HG02885 (cell line): ENCODE measurements at regions not wholly inside any gene's neighbourhood (a gene's known extent, or its start where the extent isn't known, plus 50 kb on each side); places are given as distances from the start of the nearest gene placed in this dataset.

ENCODE experiments used
- ATAC-seq: cut with Tn5 transposase; IDR thresholded peaks from one replicate; pipeline ENCODE4 v1.9.1; 2021; ENCODE audit warnings: mild to moderate bottlenecking; ENCODE audit not compliant: unreplicated experiment, poor library complexity

DNA sequence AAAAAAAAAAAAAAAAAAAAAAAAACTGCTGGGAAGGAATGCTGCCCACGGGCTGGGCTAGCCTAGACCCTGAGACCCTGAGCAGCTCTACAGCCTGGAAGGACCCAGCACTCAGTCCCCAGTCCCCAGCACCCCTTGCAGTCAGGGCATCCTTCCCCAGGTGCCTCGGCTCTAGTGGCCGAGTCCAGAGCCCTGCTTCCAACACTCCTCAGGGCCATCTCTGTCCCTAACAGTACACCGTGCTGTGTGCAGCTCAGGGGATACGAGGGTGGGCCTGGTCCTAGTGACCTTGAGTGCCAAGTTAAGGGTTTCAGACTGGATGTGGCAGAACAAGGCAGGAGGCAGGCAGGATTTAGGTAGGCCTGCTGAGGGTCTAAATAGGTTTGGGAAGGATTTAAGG lies 50.2 kb upstream of the LRP8 start:
- ATAC-seq = no peak

DNA sequence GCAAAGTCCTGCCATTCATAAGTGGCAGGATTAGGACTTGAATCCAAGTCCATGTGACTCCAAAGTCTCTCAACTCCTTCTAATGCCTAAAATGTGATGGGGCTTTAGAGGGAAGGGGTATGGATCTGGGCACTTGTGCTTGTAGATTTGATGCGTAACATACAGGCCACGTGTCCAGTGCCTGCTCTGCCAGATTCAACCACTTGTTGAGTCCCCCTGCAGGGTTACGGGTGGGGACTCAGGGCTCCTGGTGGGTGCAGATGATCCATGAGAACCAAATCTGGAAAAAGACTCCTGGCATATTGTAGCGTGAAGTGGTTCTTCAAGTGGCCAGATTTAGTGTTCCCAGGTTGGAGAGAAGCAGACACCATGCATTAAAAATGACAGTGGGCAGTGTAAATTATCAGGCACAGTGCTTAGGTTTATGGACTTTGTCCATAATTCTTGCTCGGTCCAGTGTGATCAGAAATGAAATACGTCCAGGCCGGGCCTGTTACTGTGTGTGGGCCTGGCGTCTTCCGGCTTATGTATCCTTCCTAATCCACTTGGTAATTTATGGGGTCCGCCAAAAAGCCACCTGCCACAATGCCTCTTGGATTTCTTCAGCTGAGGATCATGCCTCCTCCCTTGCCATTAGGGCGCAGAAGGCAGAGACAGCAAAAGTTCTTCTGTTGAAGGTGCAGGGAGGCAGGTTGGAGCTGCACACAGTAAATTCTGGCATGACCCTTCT lies 51.2 kb upstream of the LRP8 start:
- ATAC-seq = no peak

DNA sequence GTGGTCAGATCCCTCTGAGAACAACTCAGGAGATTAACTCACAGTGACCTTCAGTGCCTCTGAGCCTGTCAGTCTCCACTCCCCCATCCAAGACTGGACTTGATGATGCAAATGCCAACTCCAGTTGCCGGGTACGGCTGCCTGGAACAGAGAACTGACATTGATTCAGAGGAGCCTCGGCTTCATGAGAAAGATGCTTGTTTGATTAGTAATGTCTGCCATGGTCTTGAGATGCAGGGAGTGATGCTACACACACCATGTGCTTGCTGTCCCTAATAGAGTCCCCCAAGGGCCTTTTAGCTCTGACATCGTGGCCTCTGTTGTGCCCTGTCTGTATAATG lies 51.8 kb upstream of the LRP8 start:
- ATAC-seq = no peak

DNA sequence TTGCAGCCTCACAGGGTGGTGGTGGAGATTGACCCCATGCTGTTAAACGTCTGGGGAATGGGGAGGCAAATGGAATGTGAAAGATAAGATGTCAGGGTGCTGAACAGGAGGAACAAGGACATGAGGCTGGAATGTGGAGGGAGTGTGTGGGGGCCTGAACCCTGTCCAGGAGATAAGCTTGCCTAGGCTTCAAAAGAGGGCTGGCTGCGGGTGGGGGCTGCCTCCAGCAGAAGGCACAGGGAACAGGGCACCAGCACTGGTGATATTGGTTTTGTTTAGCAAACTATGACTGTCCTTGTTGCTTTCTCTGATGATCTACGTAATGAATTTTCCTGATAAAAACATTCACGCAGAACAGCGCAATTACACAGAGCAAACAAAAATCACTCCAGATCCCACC lies 52.4 kb upstream of the LRP8 start:
- no peak for ATAC-seq

DNA sequence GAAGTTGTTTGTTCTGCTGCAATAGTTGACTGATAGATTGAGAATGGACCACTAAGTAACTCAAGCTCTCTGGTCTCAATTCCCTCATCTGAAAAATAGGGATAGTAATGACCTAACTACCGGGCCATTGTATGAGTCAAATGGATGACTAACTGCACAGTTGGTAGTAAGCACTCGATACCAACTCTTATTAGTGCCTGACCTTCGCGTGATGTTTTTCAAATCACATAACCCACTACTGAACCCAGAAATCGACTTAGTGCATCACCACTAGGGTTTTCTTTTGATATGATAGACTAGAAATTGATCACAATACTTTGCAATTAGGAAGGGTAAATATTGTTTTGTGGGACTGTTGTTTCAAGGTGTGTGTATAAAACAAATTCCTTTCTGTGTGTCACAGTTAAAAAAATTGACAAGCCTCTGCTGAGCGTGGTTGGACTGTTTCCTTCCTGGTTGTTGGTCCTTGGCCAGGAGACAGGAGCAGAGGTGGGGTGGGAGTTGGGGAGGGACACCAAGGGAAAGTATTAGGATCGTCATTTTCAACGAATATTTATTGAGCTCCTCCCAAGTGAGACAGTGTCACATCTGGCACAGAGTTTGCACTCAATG lies 54.0 kb upstream of the LRP8 start:
- ATAC-seq = no peak

DNA sequence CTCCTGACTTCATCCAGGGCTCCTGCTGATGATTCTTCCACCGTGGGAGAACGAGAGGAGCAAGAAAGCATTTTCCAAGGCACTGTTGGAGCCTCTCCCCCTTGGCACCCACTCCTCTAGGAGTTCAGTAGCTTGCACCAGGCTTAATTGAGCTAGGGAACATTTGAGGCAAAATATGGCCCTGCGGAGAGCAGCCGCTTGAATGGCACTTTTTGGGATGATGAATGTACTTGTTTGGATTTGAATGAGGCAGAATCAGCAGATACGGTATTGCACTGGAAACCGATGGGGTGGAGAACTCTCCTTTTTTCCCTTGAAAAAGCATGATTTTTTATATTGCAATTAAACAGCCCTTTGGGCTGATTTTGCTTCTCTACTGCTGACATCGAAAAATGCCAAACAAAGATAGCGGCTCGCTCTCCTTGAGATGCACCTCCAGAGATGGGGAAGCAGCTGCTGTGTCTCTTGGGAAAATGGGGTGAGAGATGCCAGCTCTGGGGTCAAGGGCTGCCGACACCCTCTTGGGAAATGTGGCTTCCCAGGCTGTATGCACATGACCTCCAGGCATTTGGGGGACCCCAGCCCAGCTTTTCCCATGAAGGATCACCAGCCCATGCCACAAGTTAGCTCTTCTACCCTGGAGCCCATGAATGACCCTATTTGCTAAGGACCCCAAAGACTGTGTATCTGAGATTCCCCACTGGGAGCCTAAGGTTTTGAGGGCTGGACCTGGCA lies 55.4 kb upstream of the LRP8 start:
- ATAC-seq = no peak

DNA sequence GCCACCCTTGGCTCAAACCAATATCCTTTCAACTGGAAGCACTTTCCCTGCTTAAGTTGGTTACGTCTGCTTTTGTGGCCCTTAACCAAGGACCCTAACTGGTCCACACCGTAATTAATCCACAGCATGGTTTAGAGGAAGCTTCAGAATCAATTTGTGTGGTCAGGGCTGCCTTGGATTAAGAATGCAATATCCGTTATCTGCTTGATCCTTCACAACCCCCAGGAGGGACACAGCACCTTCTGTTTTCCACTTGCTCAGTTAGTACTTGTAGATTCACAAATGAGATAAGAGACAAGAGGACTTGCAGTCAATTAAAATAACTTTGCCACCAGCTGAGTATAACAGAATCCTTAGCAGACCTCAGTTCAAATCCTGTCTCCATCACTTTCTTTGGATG lies 56.9 kb upstream of the LRP8 start:
- no peak for ATAC-seq

DNA sequence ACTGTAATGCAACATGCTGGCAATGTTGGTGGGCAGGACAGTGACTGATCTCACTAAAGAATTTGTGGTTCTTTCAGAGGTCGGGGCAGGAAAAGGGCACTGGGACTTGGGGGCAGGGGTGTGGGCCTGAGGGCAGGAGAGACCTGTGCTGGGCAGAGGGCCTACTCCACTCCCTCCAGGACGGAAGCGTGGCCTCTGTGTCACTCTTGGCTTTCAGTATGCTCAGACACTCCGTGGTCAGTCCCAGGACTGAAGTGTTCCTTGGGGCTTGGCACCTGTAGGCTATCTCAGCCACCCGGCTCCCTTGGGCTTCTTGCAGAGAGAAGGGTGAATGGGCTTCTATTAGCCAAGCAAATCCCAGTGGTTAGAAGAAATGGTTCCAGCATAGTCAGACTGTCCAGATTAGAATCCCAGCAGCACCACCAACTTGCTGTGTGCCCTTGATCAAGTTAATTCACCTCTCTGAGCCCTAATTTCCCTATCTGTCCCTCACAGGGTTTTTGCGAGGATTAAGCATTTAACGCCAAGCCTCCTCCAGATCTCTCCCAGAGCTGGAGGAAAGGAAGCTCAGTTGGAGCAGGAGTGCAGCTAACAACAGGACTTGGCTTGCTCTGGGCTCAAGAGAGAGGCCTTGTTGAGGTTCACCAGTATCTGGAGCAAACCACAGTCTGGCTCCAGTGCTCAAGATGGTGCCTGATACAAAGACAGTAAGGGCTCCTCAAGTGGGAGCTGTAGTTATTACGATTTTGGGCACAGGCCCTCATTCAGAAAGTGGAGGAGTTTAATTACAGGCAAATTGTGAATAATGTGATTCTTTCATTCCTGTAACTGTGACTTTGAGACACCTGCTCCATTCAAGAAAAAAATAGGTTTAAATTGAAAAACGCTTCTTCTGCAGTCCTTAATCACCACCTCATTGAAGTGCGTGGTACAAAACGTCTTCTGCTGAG lies 57.7 kb upstream of the LRP8 start:
- ATAC-seq = no peak

DNA sequence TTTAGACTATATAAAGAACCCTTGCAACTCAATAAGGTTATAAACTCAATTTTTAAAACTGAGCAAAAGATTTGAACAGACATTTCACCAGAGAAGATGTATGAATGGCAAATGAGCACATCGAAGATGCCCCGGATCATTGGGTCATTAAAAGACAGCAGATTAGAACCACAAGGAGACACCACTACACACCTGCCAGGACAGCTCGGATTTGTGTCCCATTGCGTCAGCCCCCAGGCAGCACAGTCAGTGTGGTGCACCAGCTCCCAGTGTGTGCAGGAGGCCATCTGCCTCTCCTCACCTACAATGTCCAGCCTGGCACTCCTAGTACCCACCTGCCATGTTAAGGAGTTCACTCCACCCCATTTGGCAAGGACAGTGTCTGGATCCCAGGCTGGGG lies 61.1 kb upstream of the LRP8 start:
- ATAC-seq = no peak

DNA sequence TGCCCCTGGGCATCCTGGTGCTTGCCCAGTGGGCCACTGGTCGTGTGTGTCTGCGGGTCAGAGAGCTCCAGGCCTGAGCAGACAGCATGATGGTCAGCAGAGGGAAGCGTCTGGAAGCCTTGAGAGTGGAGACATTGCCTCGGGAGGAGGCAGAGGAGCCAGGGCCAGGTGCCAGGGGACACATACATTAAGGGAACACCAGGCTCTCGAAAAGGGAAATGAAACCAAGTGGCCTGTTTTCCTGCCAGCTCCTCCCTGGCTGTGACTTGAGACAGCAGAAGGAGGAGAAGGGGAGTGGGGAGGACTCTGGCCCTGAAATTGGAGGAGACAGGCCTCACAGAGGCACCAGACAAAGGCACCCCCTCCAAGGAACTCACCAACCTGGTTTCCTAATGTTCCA lies 62.4 kb upstream of the LRP8 start:
- ATAC-seq = no peak

DNA sequence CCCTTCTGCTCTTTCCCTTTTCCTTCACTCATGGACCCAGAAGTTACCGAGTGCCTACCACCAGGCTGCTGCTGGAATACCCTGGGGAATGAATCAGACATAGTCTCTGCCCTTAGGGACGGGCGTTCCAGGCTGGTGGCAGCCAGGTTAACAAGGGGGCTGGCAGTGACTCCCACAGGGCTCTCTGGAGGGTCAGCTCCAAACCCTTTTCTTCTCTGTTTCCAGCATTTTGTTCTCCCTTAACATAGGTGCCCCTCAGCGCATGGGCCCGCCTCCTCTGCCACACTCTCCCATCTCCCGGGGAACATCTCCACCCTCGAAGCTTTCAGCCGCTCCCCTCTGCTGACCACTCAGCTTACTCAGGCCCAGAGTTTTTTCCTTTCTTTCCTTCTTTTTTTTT lies 62.9 kb upstream of the LRP8 start:
- ATAC-seq = no peak

DNA sequence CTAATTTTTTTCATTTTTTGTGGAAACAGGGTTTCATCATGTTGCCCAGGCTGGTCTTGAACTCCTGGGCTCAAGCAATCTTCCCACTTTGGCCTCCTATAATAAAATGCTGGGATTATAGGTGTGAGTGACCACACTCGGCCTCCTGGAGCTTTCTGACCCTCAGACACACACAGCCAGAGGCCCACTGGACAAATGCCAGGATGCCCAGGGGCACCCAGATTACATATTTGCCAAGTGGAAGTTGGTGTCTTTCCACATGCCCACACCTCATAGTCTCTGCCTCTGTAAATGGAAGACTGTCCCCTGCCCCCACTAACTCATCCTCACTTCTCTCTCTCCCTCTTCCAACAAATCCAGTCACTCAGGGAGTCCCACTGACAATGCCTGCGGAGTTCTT lies 63.4 kb upstream of the LRP8 start:
- no peak for ATAC-seq

DNA sequence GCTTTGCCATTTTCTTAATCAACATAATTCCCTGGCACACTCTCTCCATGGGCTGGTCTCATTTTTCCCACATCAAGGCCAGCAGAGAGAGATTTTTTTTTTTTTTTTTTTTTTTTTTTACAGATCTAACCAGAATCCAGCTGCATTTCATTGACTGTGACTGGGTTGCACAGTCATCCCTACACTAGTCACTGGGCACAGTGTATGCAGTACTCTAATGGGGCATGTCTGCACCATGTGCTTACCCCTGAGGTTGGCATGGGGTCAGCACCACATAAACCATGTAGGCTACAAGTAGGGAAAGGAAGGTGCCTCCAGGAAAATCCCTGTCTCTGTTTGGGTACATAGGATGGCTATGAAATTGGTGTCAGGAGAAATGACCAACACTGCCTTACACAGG lies 64.1 kb upstream of the LRP8 start:
- ATAC-seq = no peak

DNA sequence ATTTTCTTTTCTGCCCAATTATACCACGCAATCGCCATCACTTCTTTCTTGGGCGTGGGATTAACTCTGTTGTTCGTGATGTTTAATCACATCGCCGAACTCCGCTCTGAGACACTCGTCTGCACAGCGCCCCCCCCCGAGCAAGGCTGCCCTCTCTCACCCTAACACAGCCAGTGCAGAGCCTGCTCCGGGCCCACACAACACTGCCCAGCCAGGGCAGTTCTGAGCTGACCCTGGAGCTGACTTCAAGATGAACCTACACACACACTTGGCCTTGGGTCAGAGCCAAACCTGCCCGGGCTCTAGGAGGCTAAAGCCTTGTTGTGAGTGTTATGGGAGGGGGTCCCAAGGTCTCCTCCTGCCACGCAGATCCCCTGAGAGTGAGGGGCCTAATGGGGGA lies 64.6 kb upstream of the LRP8 start:
- no peak for ATAC-seq

DNA sequence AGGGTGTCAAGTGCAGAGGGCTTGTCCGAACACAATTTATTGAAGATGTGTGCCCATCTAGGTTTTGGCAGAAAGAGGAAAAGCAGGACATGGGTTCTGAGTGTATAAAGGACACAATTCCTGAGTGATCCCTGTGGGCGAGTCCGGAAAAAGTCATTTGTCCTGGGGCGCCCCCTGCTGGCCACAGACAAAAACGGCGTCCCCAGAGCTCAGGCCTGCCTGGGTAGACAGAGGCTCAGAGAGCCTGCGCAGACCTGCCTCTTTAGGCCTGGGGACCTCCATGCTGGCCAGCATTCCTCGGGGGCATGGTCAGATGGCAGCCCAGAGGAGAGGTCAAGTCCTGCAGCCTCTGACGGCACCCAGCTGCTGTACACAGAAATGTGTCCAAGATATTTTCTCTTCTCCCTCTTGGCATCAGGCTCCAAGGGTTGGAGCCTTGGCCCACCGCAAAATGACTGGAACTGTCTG lies 65.5 kb upstream of the LRP8 start:
- peak; percentile 56 for ATAC-seq

DNA sequence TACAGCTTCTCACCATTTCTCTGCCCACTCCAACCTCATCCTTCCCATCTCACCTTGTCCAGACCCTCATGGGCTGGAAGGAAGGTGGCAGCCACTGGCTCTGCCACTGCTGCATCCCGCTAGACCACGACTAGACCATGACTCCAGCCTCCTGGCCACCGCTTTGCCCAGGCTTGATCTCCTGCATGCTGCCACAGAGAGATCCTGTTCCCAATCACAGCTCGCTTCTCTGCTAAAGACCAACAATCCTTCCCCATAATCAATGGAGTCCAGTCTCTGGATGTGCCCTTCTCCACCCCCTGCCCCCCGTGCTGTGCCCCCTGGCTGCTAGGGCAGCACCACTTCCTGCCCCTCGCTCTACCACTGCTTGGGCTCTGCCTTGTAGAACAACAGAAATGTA lies 64.9 kb upstream of the DMRTB1 start:
- no peak for ATAC-seq

DNA sequence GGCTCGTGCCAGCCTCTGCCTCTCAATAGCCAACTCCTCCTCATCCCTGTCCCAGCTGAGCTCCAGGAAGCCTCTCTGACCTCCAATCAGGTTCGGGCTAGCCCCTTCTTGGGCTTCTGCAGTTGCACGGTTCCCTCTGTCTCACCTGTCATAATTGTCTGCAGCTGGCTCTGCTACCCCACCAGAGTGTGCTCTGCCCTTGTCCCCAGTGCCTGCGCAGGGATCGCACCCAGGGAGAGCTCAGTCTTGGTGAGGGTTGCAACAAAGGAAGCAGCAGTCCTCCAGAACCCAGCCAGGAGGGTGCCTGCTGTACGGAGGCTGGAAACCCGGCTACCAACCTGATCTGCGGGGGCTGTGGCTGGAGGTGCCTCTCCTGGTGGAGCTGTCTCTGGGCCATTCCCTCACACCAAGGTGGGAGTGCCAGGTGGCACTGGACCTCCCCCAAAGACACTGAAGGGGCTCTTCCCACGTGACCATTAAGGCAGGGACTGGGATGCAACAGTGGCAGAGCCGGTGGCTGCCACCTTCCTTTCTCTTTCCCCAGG lies 63.5 kb upstream of the DMRTB1 start:
- ATAC-seq = no peak

DNA sequence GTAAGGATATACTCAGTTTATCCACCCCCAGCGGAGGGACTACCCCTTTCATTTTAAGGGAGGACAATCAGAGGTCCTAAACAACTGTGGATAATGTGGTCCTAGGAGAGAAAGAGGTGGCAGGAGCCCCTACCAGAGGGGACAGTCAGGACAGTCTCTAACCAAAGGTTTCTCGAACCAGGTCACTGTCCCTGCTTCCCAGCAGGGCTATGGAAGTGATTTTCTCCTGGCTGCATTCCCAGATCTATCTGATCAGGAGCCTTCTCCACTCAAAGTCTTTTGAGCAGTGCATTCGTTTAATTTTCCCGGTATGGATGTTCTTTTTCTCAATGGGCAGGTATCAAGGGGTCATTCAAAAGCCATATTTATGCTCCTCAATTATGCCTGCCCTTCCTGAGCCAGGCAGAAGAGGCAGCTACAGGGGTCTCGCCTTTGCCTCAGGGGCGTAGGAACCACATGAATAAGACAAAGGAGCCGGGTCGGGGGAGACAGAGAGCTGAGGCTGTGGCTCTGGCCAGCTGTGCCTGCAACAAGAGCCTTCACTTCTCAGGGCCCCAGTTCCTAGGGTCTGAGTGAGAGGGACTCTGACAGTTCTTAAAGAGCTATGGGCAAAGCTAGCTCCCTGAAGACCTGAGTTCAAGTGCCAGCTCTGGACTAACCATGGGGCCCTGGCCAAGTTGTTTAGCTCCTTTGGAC lies 62.5 kb upstream of the DMRTB1 start:
- no peak for ATAC-seq

DNA sequence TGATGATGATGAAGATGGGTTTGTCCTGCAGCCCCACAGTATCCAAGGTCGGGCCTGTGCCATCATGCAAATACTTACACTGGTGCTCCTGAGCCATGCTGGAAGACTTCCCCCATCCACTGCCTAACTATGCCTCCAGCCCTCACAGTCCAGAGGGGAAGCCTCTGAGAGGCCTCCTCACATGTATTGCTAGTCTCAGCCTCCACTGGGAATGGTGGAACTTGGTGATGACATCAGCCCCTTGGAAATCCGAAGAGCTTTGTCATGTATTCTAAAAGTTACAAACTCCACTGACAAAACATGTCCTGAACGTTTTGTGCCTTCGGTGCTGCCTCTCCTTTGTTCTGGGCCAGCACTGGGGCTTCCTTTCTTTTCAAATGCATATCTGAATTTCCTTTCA lies 61.1 kb upstream of the DMRTB1 start:
- no peak for ATAC-seq
